Ishikawa (cell line): ENCODE measurements at regions not wholly inside any gene's neighbourhood (a gene's known extent, or its start where the extent isn't known, plus 50 kb on each side); places are given as distances from the start of the nearest gene placed in this dataset.

ENCODE experiments used
- EGR1 ChIP-seq: IDR thresholded peaks from 2 replicates; pipeline ENCODE4 v1.6.1; 2012
- EP300 ChIP-seq: IDR thresholded peaks from 2 replicates; pipeline ENCODE4 v1.6.1; 2012; ENCODE audit warnings: borderline replicate concordance
- RAD21 ChIP-seq: IDR thresholded peaks from 2 replicates; pipeline ENCODE4 v1.6.1; 2012; ENCODE audit warnings: low read depth
- TAF1 ChIP-seq: IDR thresholded peaks from 2 replicates; pipeline ENCODE4 v1.6.1; 2012; ENCODE audit warnings: low read depth, mild to moderate bottlenecking
- TCF12 ChIP-seq: IDR thresholded peaks from 2 replicates; pipeline ENCODE4 v1.6.1; 2012; ENCODE audit warnings: low read depth
- TF ChIP-seq, protein P1 (sequence below): IDR thresholded peaks from 2 replicates; pipeline ENCODE4 v1.6.1; 2012
- TF ChIP-seq, protein P2 (sequence below): IDR thresholded peaks from 2 replicates; pipeline ENCODE4 v1.6.1; 2012; ENCODE audit warnings: low read depth, mild to moderate bottlenecking

DNA sequence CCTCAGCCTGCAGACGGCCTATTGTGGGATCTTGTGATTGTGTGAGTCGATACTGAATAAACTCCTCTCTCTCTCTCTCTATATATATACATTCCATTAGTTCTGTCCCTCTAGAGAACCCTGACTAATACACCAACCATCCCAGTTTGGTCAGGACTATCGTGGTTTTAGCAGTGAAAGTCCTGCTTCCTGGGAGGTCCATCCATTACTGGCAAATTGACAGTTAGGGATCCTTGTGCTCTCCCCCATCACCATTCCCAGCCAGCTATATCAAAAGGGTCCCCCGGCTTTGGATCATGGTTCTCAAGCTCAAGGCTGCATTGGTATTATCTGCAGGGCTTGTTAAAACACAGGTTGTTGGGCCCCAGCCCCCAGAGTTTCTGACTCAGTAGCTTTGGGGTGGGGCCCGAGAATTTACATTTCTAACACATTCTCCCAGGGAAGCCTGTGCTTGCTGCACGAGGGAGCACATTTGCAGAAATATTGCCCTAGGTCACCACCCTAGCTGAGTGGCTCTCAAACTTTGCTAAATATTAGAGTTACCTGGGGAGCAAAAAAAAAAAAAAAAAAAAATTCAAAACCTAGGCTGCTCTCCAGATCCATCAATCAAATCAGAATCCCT is 899.1 kb upstream of the AUTS2 start:
- TF ChIP-seq RAD21: no peak
- TF ChIP-seq, protein P1, sequence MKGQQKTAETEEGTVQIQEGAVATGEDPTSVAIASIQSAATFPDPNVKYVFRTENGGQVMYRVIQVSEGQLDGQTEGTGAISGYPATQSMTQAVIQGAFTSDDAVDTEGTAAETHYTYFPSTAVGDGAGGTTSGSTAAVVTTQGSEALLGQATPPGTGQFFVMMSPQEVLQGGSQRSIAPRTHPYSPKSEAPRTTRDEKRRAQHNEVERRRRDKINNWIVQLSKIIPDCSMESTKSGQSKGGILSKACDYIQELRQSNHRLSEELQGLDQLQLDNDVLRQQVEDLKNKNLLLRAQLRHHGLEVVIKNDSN: no peak
- TF ChIP-seq EGR1: no peak
- TF ChIP-seq, protein P2, sequence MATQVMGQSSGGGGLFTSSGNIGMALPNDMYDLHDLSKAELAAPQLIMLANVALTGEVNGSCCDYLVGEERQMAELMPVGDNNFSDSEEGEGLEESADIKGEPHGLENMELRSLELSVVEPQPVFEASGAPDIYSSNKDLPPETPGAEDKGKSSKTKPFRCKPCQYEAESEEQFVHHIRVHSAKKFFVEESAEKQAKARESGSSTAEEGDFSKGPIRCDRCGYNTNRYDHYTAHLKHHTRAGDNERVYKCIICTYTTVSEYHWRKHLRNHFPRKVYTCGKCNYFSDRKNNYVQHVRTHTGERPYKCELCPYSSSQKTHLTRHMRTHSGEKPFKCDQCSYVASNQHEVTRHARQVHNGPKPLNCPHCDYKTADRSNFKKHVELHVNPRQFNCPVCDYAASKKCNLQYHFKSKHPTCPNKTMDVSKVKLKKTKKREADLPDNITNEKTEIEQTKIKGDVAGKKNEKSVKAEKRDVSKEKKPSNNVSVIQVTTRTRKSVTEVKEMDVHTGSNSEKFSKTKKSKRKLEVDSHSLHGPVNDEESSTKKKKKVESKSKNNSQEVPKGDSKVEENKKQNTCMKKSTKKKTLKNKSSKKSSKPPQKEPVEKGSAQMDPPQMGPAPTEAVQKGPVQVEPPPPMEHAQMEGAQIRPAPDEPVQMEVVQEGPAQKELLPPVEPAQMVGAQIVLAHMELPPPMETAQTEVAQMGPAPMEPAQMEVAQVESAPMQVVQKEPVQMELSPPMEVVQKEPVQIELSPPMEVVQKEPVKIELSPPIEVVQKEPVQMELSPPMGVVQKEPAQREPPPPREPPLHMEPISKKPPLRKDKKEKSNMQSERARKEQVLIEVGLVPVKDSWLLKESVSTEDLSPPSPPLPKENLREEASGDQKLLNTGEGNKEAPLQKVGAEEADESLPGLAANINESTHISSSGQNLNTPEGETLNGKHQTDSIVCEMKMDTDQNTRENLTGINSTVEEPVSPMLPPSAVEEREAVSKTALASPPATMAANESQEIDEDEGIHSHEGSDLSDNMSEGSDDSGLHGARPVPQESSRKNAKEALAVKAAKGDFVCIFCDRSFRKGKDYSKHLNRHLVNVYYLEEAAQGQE: no peak
- TF ChIP-seq TCF12: no peak
- no peak for TF ChIP-seq TAF1
- no peak for TF ChIP-seq EP300
